GM12892 (cell line): ENCODE measurements at regions not wholly inside any gene's neighbourhood (a gene's known extent, or its start where the extent isn't known, plus 50 kb on each side); places are given as distances from the start of the nearest gene placed in this dataset.

Experiments used
- POLR2A ChIP-seq: IDR thresholded peaks from 2 replicates; pipeline ENCODE4 v1.6.1; 2011; ENCODE audit warnings: low read depth, low read length, control low read depth
- POLR2AphosphoS5 ChIP-seq: IDR thresholded peaks from 2 replicates; pipeline ENCODE4 v1.6.1; 2011; ENCODE audit warnings: low read depth, low read length, control low read depth

DNA sequence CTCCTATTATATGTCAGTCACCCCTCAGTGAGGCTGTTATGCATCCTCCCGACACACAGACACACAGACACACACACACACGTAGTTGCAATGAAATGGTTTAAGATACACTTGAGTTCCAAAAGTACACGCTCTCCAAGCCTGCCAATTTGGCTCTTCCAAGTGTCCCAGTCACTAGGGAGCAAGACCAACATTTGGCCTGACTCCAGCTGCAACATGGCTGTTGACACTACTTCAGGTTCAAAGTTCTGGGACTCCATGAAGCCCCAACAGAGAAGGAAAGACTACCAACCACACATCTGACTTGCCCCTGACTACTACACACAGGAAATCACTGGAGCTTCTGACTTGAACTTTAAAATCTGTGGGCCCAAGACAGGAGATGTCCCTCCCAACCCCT lies 128.1 kb upstream of the KCNJ18 start:
- no peak for TF ChIP-seq POLR2A
- TF ChIP-seq POLR2AphosphoS5, result no peak
